HG03175 (cell line): ENCODE measurements at regions not wholly inside any gene's neighbourhood (a gene's known extent, or its start where the extent isn't known, plus 50 kb on each side); places are given as distances from the start of the nearest gene placed in this dataset.
"Not testable (repeated sequence)": the region's sequence is repeated elsewhere in the genome, so short reads cannot be mapped to it uniquely, and the experiment has no call there.

Experiments
- ATAC-seq: cut with Tn5 transposase; IDR thresholded peaks from one replicate; pipeline ENCODE4 v1.9.1; 2021; ENCODE audit warnings: mild to moderate bottlenecking, moderate library complexity; ENCODE audit not compliant: unreplicated experiment

DNA sequence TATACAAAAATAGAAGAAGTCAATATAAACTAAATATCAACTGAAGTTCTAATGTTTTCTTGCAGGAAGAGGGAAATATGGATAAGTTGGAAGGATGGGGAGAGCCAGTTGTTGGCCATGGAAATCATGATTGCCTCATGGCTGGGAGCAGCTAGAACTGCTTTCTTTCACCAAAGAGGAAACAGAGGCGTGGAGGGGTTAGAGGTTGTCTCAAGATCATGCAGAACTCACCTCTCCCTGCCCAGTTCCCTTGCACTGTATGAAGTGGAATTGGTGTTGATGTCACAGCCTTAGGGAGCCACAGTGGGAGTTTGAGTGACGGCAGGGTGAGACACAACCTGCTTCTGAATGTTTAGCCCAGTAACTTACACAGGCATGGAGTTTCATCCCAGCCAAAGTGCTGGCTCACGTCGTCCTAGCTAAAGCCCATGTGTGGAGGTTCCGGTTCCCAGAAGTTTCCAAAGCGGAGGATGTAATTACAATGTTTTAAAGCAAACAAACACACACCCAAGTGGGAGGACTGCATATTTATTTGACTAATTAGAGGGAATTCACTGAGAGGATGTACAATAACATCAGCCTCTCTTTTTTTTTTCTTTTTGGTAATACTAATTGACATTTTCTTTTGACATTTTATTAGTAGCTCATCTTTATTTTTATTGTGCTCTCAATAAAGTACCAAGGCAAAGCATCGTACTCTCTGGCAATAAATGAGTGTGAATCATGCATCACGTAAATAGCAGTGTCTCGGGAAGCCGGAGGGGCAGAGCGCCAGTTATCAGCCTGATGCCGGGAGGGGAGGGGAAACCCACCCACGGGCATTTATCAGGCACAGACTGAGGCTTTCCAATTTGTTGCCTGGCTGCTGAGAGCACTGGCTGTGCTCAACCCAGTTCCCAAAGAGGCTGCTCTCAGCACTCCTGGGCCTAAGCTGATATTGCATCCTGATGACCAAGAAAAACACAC lies 118.7 kb upstream of the CDH5 start:
- no peak for ATAC-seq

DNA sequence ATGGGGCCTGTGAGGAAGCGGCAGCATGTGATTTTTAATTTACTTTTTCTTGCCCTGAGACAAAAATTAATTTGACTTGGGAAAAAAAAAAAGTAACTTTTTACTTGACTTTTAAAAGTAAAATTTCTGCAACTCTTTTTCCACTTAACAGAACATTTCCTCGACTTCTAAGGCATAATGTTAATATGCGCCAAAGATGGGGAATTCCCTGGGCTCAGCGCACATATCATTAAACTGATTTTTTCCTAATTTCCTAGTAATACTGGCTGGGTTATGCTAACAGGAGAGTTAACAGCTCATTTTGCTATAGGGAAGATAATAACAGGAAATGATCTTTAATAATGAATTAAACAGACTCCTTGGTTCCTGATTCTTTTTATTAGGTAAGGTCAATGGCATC lies 120.6 kb upstream of the CDH5 start:
- ATAC-seq, result no peak

DNA sequence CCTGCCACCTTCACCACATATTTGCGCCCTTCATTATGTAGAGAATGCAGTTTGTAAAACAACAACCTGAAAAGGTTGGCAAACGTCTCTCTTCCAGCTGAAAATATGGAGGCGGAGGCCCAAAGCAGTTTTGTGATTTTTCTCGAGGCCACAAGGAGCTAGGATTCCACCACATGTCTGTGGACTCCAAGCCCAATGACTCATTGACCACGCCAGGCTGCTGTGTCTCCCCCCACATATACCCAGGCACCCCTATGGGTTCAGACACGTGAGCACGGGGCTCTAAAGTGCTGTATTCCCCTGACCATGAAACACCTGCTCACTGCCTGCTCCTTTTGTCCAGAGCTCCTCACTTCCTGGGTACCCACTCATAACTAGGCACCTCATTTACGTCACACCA lies 121.4 kb upstream of the CDH5 start:
- ATAC-seq, result no peak

DNA sequence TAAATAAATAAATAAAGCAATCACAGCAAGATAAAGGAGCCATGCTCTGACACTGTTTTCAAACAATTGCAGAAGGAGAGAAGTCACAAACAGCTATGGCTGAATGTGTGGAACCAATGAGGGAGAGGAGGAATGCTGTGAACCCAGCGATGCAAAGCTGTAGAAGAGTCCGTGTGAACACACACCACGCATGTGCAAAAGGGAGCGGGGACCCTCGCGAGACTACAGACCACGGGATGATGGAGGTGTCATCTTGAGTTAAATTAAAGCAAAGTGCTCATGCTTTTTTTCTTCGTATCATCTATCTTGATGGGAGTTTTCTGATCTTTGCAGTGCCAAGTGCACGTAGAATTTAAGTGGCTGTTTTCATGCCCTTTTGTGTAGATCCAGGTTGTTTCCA lies 123.8 kb upstream of the CDH5 start:
- no peak for ATAC-seq

DNA sequence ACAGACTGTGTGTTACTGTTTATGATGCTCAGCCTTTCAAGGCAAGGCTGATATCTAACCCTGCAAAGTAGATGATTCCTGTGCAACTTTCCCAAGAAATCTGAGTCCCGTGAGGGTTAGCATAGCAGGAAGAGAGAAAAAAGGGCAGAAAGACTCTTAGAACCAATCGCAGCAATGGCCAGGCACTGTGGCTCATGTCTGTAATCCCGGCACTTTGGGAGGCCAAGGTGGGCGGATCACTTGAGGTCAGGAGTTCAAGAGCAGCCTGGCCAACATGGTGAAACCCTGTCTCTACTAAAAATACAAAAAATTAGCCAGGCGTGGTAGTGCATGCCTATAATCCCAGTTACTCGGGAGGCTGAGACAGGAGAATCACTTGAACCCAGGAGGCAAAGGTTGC lies 124.3 kb upstream of the CDH5 start:
- ATAC-seq, result not testable (repeated sequence)

DNA sequence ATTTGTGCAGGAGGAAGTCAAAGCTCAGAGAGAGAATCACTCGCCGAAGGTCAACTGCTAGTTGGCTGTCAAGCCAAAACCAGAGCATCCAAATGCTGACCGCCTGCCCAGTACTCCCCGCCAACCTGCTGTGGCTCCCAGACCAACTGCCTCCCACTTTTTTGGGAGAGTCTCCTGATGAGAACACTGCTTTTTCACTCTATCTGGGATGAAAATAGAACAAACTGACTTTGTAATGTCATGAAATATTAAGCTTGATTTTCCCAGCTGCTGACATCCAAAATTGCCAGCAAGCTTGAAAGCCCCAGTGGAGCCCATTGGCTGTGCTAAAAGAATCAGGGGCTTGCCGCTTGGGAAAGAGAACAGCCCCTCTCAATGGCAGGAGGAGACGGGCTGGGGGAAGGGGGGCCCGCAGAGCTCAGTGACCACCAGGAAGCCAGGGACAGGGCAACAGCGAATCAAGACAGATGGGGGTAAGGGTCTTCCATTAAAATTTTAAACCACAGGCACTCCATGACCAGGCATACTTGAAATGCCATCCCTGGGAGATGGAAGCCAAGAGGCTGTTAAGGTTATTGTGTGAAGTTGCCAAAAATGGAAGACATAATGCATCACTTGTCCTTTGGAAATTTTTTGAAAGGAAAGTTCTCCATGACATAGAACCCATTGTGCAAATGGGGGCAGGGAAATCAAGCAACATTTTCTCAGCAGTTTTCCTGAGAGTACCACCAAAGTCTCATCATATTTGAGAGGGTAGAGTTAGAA lies 125.7 kb upstream of the CDH5 start:
- no peak for ATAC-seq

DNA sequence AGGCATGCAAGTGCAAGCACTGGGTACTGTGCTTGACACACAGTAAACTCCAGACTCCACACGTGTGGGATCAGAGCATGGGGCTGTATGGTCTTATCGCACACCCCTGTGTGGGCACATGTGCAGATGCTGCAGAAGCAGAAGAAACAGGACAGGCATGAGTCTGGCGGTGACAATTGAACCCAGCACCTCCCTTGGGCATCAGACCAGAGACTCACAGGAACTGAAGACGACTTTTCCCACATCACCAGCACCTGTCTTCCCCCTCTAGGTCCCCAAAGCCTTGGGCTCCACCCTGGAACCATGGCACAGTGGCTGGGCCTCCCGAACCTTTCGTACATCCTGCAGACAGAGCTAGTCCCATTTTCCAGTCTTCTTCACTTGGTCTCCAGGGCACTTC lies 126.4 kb upstream of the CDH5 start:
- ATAC-seq, result no peak

DNA sequence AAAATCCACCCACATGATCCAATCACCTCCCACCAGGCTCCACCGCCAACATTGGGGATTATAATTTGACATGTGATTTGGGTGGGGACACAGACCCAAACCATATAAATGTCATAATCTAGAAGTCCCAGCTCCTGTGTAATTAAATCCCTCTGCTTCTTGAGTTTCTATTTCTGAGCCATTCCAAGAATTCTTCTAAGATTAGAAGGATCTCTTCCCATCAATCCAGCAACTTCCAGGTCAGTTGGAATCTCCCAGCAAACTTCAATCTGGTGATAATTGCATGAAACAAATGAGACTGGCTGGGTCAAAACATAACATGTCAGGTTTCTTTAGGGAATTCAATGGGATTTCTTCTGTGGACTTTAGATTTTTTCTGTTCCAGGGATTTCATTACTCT lies 127.8 kb upstream of the CDH5 start:
- ATAC-seq, result no peak

DNA sequence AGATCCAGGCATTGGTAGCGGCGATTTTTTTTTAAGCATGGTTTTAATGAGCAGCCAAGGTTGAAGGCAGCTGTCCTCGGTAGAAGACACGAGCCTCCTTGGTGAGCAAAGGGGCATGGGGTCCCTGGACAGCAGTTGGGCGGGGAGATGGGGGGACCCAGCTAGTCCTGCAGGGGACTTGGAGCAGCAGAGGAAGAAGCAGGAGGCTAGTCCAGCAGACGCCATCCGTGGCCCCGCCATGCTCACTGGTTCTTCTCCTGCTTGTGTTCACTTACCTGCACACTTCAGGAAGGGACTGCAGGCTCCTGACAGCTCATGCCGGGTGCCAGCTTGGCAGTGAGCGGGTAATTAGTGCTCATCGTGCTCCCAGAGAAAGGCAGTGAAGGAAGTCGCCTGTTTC lies 130.2 kb upstream of the CDH5 start:
- no peak for ATAC-seq

DNA sequence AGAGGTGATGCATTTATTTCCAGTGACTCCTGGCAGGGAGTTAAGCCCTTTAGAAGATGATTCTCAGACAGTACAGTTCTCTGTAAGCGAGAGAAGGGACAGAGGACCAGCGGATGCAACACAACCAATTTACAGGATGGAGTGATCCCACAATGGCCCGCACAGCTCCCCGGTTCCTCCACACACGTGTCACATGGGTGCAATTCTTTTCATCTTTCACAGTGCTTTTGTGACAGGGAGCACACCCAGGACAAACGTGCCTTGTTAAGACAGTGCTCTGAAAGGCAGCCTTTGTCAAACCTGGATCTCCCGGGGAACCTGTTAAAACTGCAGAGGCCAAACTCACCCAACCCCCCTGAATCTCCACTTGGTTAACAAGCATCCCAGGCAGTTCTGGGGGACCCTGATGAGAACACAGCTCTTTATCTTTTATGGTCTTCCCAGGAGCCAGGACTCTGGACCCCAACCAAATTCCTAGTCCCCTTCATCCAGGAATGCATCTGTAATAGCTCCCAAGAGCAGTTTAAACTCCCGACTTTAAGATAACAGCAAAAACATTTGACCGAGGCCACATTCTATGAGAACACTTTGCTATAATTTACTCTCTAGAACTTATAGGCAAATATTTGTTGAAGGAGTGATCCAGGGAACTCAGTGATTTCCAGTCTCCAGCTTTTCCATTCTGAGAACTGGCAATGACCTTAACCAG lies 134.9 kb upstream of the CDH5 start:
- no peak for ATAC-seq

DNA sequence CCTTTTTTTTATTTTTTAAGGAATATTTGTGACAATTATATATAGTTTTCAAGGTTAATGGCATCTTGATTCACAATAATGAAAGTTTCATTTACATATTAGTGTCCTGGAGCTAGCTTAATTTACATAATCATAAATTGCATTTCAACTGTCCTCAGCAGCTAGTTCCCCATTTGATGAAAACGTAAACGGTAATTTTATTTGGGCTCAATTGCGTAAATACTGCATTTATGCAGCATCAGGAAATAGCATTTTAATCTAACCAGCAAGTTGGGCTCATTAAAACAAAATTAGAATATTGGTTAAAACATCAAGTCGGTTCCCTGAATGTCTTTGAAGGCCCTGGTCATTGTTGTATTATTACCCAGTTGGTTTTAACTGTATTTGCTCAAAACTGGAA lies 136.8 kb upstream of the CDH5 start:
- no peak for ATAC-seq

DNA sequence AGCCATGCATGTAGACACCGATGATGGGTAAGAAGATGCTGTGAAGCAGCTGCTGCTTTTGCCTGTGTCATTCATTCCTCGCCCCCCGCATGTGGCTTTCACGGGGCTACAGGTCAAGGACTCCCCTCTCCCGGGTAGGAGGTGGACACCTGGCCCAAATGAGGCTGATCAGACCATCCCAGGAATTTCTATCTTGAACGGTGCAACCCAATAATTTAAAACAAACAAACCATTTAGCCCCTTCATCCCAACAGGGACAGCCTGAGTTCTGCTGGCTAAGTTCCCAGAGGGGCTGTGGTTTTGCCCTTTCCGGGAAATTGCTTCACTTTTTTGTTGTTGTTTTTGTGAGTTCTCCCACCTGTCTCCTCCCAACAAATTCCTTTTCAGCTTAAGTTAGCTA lies 137.7 kb upstream of the CDH5 start:
- no peak for ATAC-seq

DNA sequence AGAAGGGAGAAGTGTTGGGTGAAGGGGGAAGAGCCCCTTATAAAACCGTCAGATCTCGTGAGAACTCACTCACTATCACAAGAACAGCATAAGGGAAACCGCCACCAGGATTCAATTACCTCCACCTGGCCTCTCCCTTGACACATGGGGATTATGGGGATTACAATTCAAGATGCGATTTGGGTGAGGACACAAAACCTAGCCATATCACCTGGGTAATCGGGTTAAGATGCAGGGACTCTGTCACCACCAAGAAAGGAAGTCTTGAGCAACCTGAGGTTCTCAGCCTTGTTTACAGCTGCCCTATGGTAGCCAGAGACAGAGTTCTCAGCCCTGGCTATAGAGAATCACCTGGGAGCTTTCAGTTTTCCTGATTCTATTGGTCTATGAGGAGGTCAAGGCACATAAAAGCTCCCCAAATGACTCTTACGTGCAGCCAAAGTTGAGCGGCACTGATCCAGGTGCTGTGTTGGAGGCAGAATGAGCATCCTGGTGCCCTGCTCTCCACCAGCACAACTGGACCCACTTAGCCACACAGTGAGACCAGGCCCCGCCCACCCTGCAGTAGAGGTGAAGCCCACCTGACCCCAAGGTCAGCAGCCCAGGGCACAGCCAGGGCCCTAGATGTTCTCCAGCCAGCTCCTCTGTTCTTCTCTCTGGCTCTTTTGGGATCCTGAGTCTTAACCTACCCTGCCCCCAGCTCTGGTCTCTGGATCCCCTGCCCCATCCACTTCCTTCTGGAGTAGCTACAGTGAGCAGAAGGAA lies 138.5 kb upstream of the CDH5 start:
- ATAC-seq, result no peak

DNA sequence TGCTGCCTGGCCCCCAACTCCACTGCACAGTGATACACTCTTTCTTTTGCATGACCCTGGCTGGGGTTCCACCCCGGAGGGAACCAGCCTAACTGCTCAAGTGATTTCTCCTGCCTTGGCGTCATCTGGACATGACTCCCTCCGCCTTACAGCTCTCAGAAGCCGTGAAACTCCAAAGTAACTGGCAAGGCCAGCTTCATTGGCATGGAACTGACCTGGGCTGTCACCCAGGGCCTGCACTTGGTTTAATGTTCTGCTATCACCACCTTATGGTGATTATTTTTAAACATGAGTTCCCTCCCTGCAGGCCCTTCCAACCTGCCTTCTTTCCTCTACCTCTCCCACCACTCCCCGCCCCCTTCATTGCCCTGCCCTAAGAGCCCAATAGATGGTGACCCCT lies 139.7 kb upstream of the CDH5 start:
- ATAC-seq, result no peak

DNA sequence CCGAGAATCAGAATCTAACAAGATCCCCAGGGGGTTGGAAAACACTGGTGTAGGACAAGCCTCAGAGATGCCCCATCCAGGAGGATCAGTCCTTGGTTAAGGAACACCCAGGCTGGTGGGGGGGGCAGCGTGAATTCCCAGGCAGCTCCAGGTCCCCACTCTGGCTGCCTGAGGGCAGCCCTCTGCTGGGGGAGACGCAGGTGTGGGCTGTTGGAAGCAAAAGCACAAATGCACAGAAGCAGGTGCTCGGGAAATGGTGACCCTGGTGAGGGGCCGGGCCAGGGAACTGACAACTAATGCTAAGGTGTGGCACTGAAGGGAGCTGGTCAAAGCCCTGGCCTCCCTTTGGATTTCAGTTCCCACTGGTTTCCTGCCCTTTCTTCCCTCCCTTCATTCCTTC lies 140.8 kb upstream of the CDH5 start:
- ATAC-seq, result no peak

DNA sequence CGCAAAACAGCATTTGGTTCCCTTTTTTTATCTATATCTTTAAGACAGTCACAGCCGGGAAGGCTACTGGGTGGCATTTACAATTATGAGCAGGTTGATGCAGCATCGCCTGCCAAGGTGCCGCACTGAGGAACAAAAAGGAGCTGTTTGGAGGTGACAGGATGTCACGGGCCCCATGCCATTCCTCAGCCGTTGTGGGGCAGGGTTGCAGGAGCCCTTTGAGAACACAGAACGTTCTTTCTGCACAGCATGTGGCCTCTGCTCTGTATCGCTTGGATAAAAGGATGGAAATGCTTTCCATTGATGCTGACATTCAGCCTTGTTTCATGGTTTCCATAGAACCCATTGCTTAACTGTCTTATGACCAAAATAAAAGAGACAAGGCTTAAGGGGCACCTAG lies 141.9 kb upstream of the CDH5 start:
- no peak for ATAC-seq

DNA sequence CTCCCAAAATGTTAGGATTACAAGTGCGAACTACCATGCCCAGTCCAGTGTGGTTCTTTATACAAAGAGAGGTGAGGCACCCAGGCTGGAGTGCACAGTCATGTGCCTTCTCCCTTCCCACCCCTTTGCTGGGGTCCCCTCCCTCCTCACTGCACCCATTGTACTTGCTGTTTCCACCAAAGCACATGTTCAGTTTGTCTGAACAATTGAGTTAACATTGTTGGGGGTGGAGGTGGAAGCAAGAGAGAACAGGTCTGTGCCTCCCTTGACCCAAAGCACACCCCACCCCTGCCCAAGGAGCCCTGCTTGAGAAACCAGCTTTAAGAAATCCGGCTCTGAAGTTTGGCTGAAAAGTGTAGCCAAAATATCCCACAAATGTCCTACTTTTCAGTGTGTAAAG lies 142.3 kb upstream of the CDH5 start:
- ATAC-seq, result no peak

DNA sequence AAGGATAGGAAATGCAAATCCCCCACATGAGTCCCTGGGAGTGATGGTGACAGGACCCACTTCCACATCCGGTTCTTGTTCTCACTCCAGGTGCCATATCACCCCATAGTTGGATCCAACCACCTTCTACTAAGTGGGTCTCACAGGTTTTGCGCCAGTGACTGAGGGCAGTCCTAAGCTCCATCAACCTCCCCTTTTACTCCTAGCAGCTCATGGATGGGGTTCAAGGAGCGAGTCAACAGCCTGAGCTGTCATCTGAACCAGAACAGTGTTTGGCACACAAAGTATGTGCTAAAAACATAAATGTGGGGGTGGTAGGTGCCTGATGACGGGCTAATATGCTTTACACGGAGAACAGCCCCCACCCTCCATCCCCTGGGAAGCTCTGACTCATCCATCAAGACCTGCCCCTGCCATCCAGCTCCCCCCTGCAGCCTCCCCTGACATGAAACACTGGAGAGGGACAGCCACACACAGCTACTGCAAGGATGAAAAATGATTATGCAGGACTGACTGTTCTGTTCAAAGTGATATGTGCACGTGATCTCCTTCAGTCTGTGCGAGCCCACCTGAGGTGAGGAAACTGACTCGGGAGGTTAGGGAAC lies 143.2 kb upstream of the CDH5 start:
- ATAC-seq, result no peak

DNA sequence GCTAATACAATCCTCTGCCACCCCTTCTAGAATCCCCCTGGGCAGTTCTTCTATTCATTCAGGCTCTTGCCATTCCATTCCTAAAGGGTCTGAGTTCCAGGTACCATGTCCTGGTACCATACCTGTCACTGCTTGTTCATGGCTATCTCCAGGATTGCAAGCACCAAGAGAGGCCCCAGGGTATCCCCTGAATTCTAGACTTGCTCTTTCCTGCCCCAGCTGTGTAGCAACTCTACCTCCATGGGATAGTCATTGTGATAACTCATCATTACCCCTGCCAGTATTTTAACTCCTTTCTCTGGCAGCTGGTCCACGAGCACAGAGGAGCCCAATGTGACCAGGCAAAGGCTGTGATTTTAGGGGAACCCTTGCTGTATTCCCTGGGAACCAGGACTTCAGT lies 143.7 kb upstream of the CDH5 start:
- ATAC-seq, result no peak

DNA sequence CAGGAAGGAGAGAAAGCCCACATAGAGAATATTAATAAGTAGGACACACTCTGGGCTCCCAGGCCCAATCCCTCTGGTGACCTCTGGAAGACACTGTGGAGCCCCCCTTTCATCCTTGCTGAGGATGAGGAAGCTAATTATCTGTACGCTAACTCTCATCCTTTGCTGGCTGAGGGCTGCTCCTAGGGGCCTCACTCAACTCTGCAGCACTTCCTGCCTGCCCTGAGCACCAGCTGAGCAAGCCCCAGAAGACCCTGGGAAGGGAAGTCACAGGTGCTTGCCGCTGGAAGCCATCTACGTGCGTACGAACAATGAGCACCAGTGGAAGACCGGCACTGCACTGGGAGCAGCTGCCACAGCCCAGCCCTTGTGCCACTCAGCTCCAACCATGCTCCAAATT lies 145.8 kb upstream of the CDH5 start:
- ATAC-seq, result no peak
